C4-2B (cell line): ENCODE measurements at regions not wholly inside any gene's neighbourhood (a gene's known extent, or its start where the extent isn't known, plus 50 kb on each side); places are given as distances from the start of the nearest gene placed in this dataset.

Experiments
- CTCF ChIP-seq: fragments of 450-650 bp; conservative IDR thresholded peaks from 2 replicates; pipeline ENCODE4 v1.5.1; 2017; ENCODE audit warnings: mild to moderate bottlenecking
- ZFX ChIP-seq: fragments of 450-650 bp; IDR thresholded peaks from 2 replicates; pipeline ENCODE4 v1.6.1; 2017

DNA sequence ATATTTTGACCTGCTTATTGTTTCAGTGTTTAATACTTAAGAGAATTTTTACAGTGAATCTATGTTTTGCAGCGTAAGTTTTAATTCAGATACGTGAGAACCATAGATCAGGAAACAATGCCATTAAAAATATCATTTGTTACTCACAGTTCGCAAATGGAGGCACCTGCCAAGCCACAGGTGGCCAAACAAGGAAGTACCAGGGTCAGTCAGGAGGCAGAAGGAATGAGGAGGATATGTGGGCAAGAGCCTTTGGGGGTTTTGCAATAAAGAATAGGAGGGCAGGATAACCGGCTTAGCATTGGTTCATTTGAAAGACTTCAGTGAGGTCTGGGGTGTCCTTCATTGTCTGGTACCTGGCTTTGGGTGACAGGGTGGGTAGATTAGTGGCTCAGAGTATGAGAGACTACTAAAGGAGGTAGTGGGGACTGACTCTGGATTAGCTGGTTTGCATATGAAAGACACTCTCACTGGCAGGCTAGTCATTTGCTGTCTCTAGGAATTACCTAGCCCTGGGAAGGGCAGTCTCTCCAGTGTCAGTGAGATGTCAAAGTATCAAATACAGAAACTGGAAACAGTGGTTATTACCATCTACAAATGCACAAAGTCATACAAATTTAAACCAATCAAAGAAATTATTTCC is 132.2 kb upstream of the CAV2 start:
- TF ChIP-seq CTCF (no peak), ZFX (no peak)
